ENCODE measurements at regions not wholly inside any gene's neighbourhood (a gene's known extent, or its start where the extent isn't known, plus 50 kb on each side); places are given as distances from the start of the nearest gene placed in this dataset.
A peak's percentile ranks its signal among the peaks of the same experiment; 100 is the strongest.
"Not testable (repeated sequence)": the region's sequence is repeated elsewhere in the genome, so short reads cannot be mapped to it uniquely, and the experiment has no call there.

GRCh38 chr4:130079027-130079426 is 983.1 kb downstream of the C4orf33 start:
- H3K4me3 ChIP-seq (ENCODE audit: low read depth, low read length); H3K4me1 ChIP-seq (ENCODE audit: control insufficient read depth, insufficient read depth, low read length); H3K27ac ChIP-seq (ENCODE audit: low read depth, low read length); DNase-seq (ENCODE audit: low read depth in 4 of 6, low spot score in 6 of 6); H3K27me3 ChIP-seq (ENCODE audit: control insufficient read depth, insufficient read depth, low read length); H3K9me3 ChIP-seq (ENCODE audit: control insufficient read depth, insufficient read depth, low read length); H3K36me3 ChIP-seq (ENCODE audit: control insufficient read depth, insufficient read depth, low read length): not testable (repeated sequence)
- WGBS (ENCODE audit: insufficient coverage), result no CpG with 5 or more reads among the region's 2 CpGs

GRCh38 chr4:130080872-130081451 is 985.0 kb downstream of the C4orf33 start:
- H3K4me3 ChIP-seq (ENCODE audit: low read depth, low read length), result no peak overlapping the region
- no peaks in the 10 kb centered on the region for H3K9me3 ChIP-seq (ENCODE audit: control insufficient read depth, insufficient read depth, low read length)
- no peaks in the 10 kb centered on the region for H3K27me3 ChIP-seq (ENCODE audit: control insufficient read depth, insufficient read depth, low read length)
- no peak for DNase-seq (ENCODE audit: low read depth in 4 of 6, low spot score in 6 of 6)
- H3K27ac ChIP-seq (ENCODE audit: low read depth, low read length), result no peak overlapping the region
- H3K4me1 ChIP-seq (ENCODE audit: control insufficient read depth, insufficient read depth, low read length), result no peaks in the 10 kb centered on the region
- WGBS (ENCODE audit: insufficient coverage), result 20% methylated on average over 1 of the region's 4 CpGs
- no peaks in the 10 kb centered on the region for H3K36me3 ChIP-seq (ENCODE audit: control insufficient read depth, insufficient read depth, low read length)

- Histone ChIP-seq H3K9me3 (ENCODE audit: control insufficient read depth, insufficient read depth, low read length) (peaks cover 2% of the 10 kb centered on the region), H3K36me3 (ENCODE audit: control insufficient read depth, insufficient read depth, low read length) (no peaks in the 10 kb centered on the region), H3K4me3 (ENCODE audit: low read depth, low read length) (no peak overlapping the region), H3K4me1 (ENCODE audit: control insufficient read depth, insufficient read depth, low read length) (no peaks in the 10 kb centered on the region), H3K27me3 (ENCODE audit: control insufficient read depth, insufficient read depth, low read length) (no peaks in the 10 kb centered on the region), H3K27ac (ENCODE audit: low read depth, low read length) (no peak overlapping the region)
- no peak for DNase-seq (ENCODE audit: low read depth in 4 of 6, low spot score in 6 of 6)
- 95% methylated on average over 20 of the region's 22 CpGs for WGBS (ENCODE audit: insufficient coverage)
These were observed 994.5 kb downstream of the C4orf33 start for GRCh38 chr4:130090427-130090826.

- H3K27ac ChIP-seq (ENCODE audit: low read depth, low read length), result no peak overlapping the region
- 87% methylated on average over 5 of the region's 8 CpGs for WGBS (ENCODE audit: insufficient coverage)
- no peak overlapping the region for H3K4me3 ChIP-seq (ENCODE audit: low read depth, low read length)
- H3K27me3 ChIP-seq (ENCODE audit: control insufficient read depth, insufficient read depth, low read length), result no peaks in the 10 kb centered on the region
- H3K9me3 ChIP-seq (ENCODE audit: control insufficient read depth, insufficient read depth, low read length), result peaks cover 2% of the 10 kb centered on the region
- DNase-seq (ENCODE audit: low read depth in 4 of 6, low spot score in 6 of 6), result no peak
- no peaks in the 10 kb centered on the region for H3K4me1 ChIP-seq (ENCODE audit: control insufficient read depth, insufficient read depth, low read length)
- H3K36me3 ChIP-seq (ENCODE audit: control insufficient read depth, insufficient read depth, low read length), result no peaks in the 10 kb centered on the region
These were observed 996.4 kb downstream of the C4orf33 start for GRCh38 chr4:130092187-130093015.

- H3K4me1 ChIP-seq (ENCODE audit: control insufficient read depth, insufficient read depth, low read length), result no peaks in the 10 kb centered on the region
- H3K36me3 ChIP-seq (ENCODE audit: control insufficient read depth, insufficient read depth, low read length), result no peaks in the 10 kb centered on the region
- peak in 1 of 6 donors; percentile 59 for DNase-seq (ENCODE audit: low read depth in 4 of 6, low spot score in 6 of 6)
- H3K27me3 ChIP-seq (ENCODE audit: control insufficient read depth, insufficient read depth, low read length), result no peaks in the 10 kb centered on the region
- no CpG with 5 or more reads among the region's 1 CpG for WGBS (ENCODE audit: insufficient coverage)
- H3K9me3 ChIP-seq (ENCODE audit: control insufficient read depth, insufficient read depth, low read length), result no peaks in the 10 kb centered on the region
- no peak overlapping the region for H3K4me3 ChIP-seq (ENCODE audit: low read depth, low read length)
- H3K27ac ChIP-seq (ENCODE audit: low read depth, low read length), result no peak overlapping the region
These were observed 1003.2 kb downstream of the C4orf33 start for GRCh38 chr4:130099105-130099504.

GRCh38 chr4:130110189-130110588 is 1014.2 kb downstream of the C4orf33 start:
- Histone ChIP-seq H3K4me1 (ENCODE audit: control insufficient read depth, insufficient read depth, low read length) (no peaks in the 10 kb centered on the region), H3K4me3 (ENCODE audit: low read depth, low read length) (no peak overlapping the region), H3K36me3 (ENCODE audit: control insufficient read depth, insufficient read depth, low read length) (no peaks in the 10 kb centered on the region), H3K27ac (ENCODE audit: low read depth, low read length) (no peak overlapping the region), H3K9me3 (ENCODE audit: control insufficient read depth, insufficient read depth, low read length) (no peaks in the 10 kb centered on the region), H3K27me3 (ENCODE audit: control insufficient read depth, insufficient read depth, low read length) (no peaks in the 10 kb centered on the region)
- DNase-seq (ENCODE audit: low read depth in 4 of 6, low spot score in 6 of 6), result peak in 1 of 6 donors; percentile 45

- no peak overlapping the region for H3K4me3 ChIP-seq (ENCODE audit: low read depth, low read length)
These were observed 1014.8 kb downstream of the C4orf33 start for GRCh38 chr4:130110770-130111169.

GRCh38 chr4:130124066-130124465 is 1028.1 kb downstream of the C4orf33 start:
- Histone ChIP-seq H3K4me3 (ENCODE audit: low read depth, low read length) (no peak overlapping the region), H3K9me3 (ENCODE audit: control insufficient read depth, insufficient read depth, low read length) (peaks cover 2% of the 10 kb centered on the region), H3K4me1 (ENCODE audit: control insufficient read depth, insufficient read depth, low read length) (no peaks in the 10 kb centered on the region), H3K36me3 (ENCODE audit: control insufficient read depth, insufficient read depth, low read length) (no peaks in the 10 kb centered on the region), H3K27ac (ENCODE audit: low read depth, low read length) (peak overlapping the region; percentile 4), H3K27me3 (ENCODE audit: control insufficient read depth, insufficient read depth, low read length) (no peaks in the 10 kb centered on the region)
- WGBS (ENCODE audit: insufficient coverage), result 20% methylated on average over 1 of the region's 4 CpGs
- peak in 2 of 6 donors; percentile 36 to 69 for DNase-seq (ENCODE audit: low read depth in 4 of 6, low spot score in 6 of 6)

More at GRCh38 chr4:130110770-130111169, 1014.8 kb downstream of the C4orf33 start:
- Histone ChIP-seq H3K27me3 (ENCODE audit: control insufficient read depth, insufficient read depth, low read length) (no peaks in the 10 kb centered on the region), H3K36me3 (ENCODE audit: control insufficient read depth, insufficient read depth, low read length) (no peaks in the 10 kb centered on the region), H3K27ac (ENCODE audit: low read depth, low read length) (no peak overlapping the region), H3K9me3 (ENCODE audit: control insufficient read depth, insufficient read depth, low read length) (no peaks in the 10 kb centered on the region), H3K4me1 (ENCODE audit: control insufficient read depth, insufficient read depth, low read length) (no peaks in the 10 kb centered on the region)
- DNase-seq (ENCODE audit: low read depth in 4 of 6, low spot score in 6 of 6), result peak in 3 of 6 donors; percentile 45 to 84 (median 74)
- WGBS (ENCODE audit: insufficient coverage), result no CpG with 5 or more reads among the region's 1 CpG

GRCh38 chr4:130125467-130125866 is 1029.5 kb downstream of the C4orf33 start:
- WGBS (ENCODE audit: insufficient coverage), result no CpG with 5 or more reads among the region's 5 CpGs
- peak in 2 of 6 donors; percentile 37 to 54 for DNase-seq (ENCODE audit: low read depth in 4 of 6, low spot score in 6 of 6)

GRCh38 chr4:130127297-130127696 is 1031.3 kb downstream of the C4orf33 start:
- no peaks in the 10 kb centered on the region for H3K9me3 ChIP-seq (ENCODE audit: control insufficient read depth, insufficient read depth, low read length)
- DNase-seq (ENCODE audit: low read depth in 4 of 6, low spot score in 6 of 6), result no peak
- no peak overlapping the region for H3K4me3 ChIP-seq (ENCODE audit: low read depth, low read length)
- no peak overlapping the region for H3K27ac ChIP-seq (ENCODE audit: low read depth, low read length)
- no peaks in the 10 kb centered on the region for H3K4me1 ChIP-seq (ENCODE audit: control insufficient read depth, insufficient read depth, low read length)
- no peaks in the 10 kb centered on the region for H3K36me3 ChIP-seq (ENCODE audit: control insufficient read depth, insufficient read depth, low read length)
- no peaks in the 10 kb centered on the region for H3K27me3 ChIP-seq (ENCODE audit: control insufficient read depth, insufficient read depth, low read length)

More at GRCh38 chr4:130125467-130125866, 1029.5 kb downstream of the C4orf33 start:
- H3K4me1 ChIP-seq (ENCODE audit: control insufficient read depth, insufficient read depth, low read length), result no peaks in the 10 kb centered on the region
- no peak overlapping the region for H3K4me3 ChIP-seq (ENCODE audit: low read depth, low read length)
- H3K27me3 ChIP-seq (ENCODE audit: control insufficient read depth, insufficient read depth, low read length), result no peaks in the 10 kb centered on the region
- peaks cover 2% of the 10 kb centered on the region for H3K9me3 ChIP-seq (ENCODE audit: control insufficient read depth, insufficient read depth, low read length)
- H3K27ac ChIP-seq (ENCODE audit: low read depth, low read length), result peak overlapping the region; percentile 8
- no peaks in the 10 kb centered on the region for H3K36me3 ChIP-seq (ENCODE audit: control insufficient read depth, insufficient read depth, low read length)

All from spinal cord (tissue), 9 donors.